Activated naive CD8-positive, alpha-beta T cell (primary cell): ENCODE measurements at regions not wholly inside any gene's neighbourhood (a gene's known extent, or its start where the extent isn't known, plus 50 kb on each side); places are given as distances from the start of the nearest gene placed in this dataset.

Experiments
- H3K27ac Mint-ChIP-seq: one replicate; pipeline ENCODE4 v1.8.0; 2021; ENCODE audit warnings: mixed read lengths
- H3K27me3 Mint-ChIP-seq: one replicate; pipeline ENCODE4 v1.8.0; 2021; ENCODE audit warnings: mixed read lengths
- H3K36me3 Mint-ChIP-seq: one replicate; pipeline ENCODE4 v1.8.0; 2021; ENCODE audit warnings: mixed read lengths
- H3K4me1 Mint-ChIP-seq: one replicate; pipeline ENCODE4 v1.8.0; 2021; ENCODE audit warnings: low read depth, mixed read lengths
- H3K4me3 Mint-ChIP-seq: one replicate; pipeline ENCODE4 v1.8.0; 2021; ENCODE audit warnings: mild to moderate bottlenecking, mixed read lengths
- H3K9me3 Mint-ChIP-seq: one replicate; pipeline ENCODE4 v1.8.0; 2021; ENCODE audit warnings: low read depth, mixed read lengths

DNA sequence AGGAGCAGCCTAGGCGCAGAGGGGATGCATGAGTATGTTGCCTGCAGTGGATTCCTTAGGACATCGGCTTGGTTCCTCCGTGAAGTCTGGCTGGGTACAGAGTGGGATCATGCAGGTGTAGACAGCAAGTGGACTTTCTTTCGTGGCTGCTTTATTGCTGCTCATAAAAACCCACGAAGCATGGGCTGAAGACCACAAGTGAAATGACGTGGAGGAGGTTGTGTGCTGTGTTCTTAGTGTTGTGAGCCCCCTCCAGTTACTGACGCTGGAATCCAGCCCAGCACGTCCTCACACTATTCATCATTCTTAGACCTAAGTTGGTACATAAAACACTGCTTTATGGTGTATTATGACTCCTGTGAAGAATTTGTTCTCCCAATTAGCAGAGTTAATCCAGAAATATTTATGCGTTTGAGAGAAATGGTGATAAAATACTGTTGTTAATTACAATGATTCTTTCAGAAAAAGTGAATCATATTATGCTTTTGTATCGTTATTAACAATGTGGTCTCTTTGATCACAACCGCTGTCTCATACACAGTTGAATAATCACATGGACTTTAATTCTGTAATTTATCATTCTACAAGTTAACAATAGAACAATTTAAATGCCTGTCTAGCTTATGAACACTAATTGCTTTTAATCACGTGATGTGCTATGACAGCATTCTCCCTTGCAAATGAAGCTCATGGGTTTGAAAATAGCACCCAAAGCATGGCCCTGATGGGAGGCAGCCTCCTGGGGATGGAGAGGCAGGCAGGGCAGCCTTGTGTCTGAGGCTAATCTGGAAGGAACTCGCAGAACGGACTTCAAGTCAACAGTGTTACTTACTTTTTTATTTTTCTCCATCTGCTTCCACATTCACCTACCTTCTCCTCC lies 233.9 kb upstream of the SYNDIG1 start:
- Mint-ChIP-seq H3K27me3 (no peaks in the 10 kb centered on the region), H3K4me1 (no peaks in the 10 kb centered on the region), H3K27ac (no peak overlapping the region), H3K9me3 (no peaks in the 10 kb centered on the region), H3K36me3 (no peaks in the 10 kb centered on the region), H3K4me3 (no peak overlapping the region)

DNA sequence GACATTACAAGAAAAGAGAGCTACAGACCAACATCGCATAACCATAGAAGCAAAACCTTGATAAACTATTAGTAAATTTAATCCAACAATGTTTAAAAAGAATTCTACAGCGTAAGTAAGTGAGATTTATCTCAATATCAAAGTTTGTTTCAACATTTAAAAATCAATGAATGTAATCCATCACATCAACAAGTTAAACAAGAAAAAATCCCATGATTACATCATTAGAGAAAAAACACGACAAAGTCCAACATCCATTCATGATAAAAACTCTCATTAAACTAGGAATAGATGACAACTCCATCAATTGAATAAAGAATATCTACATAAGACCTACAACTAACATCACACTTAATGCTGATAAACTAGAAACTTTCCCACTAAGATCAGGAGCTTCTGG lies 239.0 kb upstream of the GGTLC1 start:
- H3K4me3 Mint-ChIP-seq, result no peak overlapping the region

DNA sequence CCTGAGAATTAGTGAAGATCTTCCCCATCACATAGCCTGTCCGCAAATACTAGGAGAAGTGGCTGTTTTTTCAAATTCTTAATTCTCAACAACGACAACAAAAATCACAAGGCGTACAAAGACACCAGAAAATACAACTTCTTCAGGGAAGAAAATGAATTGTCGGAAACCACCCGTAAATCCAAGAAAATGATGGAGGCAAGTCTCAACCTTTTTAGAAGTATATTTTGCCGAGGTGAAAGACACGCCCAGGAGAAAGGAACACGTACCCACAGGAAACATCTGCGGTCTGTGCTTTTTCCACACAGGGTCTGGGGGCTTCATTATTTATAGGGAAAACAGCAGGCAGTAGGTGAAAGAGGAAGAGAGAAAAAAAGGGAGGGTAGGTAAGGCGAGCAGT lies 223.9 kb upstream of the GGTLC1 start:
- no peaks in the 10 kb centered on the region for H3K4me1 Mint-ChIP-seq
- H3K9me3 Mint-ChIP-seq, result peaks cover 15% of the 10 kb centered on the region
- H3K27ac Mint-ChIP-seq, result no peak overlapping the region
- H3K27me3 Mint-ChIP-seq, result peaks cover 28% of the 10 kb centered on the region
- peaks cover 2% of the 10 kb centered on the region for H3K36me3 Mint-ChIP-seq
- no peak overlapping the region for H3K4me3 Mint-ChIP-seq

More for the DNA sequence above, 239.0 kb upstream of the GGTLC1 start:
- Mint-ChIP-seq H3K27me3 (peaks cover 2% of the 10 kb centered on the region), H3K27ac (no peak overlapping the region), H3K9me3 (no peaks in the 10 kb centered on the region), H3K4me1 (no peaks in the 10 kb centered on the region), H3K36me3 (no peaks in the 10 kb centered on the region)

DNA sequence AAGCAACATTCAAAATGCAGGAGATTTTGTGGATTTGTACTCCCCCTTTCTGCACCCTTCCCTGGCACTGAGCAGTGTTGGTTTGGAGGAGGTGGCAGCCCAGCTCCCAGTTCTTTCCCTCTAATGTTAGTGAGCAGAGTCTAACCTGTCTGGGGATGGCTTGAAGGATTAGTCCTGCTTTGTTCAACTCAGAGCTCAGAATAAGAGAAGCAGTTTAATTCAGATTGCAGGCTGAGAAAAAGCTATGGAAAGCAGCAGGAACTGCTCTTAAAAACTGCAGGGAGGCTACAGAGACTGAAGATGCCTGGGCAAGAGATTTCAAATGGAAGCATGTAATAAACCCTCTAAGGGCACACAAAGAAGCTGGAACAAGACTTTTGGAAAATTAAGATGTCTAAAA lies 223.4 kb upstream of the GGTLC1 start:
- Mint-ChIP-seq H3K27me3 (peaks cover 27% of the 10 kb centered on the region), H3K27ac (no peak overlapping the region), H3K4me3 (no peak overlapping the region), H3K4me1 (no peaks in the 10 kb centered on the region), H3K9me3 (peaks cover 11% of the 10 kb centered on the region), H3K36me3 (peaks cover 2% of the 10 kb centered on the region)

DNA sequence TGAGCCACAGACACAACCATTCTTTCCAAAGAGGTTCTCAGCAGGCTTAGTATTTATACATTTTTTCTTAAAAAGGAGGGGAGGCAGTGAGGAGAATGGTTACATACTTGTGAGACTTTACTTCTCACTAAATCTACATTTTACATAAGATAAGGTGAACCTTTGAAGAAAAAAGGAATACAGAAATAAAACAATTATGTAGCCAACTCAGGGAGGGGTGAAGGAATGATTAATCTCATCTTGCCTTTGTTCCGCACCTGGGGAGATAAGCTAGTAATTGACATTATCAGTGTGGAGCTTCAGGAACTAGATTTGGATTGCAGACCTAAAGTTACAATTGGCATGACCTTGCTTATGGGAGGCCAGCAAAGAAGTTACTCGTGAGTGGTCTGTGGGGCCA lies 221.8 kb upstream of the GGTLC1 start:
- H3K27me3 Mint-ChIP-seq, result peaks cover 22% of the 10 kb centered on the region
- H3K27ac Mint-ChIP-seq, result no peak overlapping the region
- H3K4me3 Mint-ChIP-seq, result no peak overlapping the region
- no peaks in the 10 kb centered on the region for H3K9me3 Mint-ChIP-seq
- H3K4me1 Mint-ChIP-seq, result no peaks in the 10 kb centered on the region
- H3K36me3 Mint-ChIP-seq, result no peaks in the 10 kb centered on the region

DNA sequence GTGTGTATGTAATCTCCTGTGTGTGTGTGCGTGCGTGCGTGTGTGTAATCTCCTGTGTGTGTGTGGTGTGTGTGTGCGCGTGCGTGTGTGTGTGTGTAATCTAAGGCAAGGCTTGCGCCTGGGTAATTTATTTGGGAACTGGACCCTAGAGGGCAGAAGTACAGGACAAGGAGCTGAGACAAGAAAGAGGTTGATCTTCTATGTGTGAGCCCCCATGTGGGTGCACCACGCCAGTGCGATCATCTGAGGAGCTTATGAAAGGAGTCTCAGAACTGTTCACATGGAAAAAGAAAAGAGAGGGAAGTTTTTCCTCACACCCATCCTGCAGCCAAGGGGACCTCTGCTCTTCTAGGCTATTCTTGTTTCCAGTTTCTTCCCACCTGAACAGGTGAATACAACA lies 220.1 kb upstream of the GGTLC1 start:
- no peaks in the 10 kb centered on the region for H3K36me3 Mint-ChIP-seq
- no peaks in the 10 kb centered on the region for H3K4me1 Mint-ChIP-seq
- no peak overlapping the region for H3K27ac Mint-ChIP-seq
- H3K9me3 Mint-ChIP-seq, result no peaks in the 10 kb centered on the region
- H3K27me3 Mint-ChIP-seq, result peaks cover 18% of the 10 kb centered on the region
- H3K4me3 Mint-ChIP-seq, result no peak overlapping the region

DNA sequence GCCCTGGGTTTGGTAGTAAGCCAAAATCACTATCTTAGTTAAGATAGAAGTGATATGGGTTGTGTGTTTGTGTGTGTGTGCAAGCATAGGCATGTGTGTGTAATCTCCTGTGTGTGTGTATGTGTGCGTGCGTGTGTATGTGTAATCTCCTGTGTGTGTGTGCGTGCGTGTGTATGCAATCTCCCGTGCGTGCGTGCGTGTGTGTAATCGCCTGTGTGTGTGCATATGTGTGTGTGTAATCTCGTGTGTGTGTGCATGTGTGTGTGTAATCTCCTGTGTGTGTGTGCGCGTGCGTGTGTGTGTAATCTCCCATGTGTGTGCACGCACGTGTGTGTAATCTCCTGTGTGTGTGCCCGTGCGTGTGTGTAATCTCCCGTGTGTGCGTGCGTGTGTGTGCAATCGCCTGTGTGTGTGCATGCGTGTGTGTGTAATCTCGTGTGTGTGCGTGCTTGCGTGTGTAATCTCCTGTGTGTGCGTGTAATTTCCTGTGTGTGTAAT lies 219.3 kb upstream of the GGTLC1 start:
- Mint-ChIP-seq H3K4me1 (no peaks in the 10 kb centered on the region), H3K36me3 (no peaks in the 10 kb centered on the region), H3K9me3 (no peaks in the 10 kb centered on the region), H3K27ac (no peak overlapping the region), H3K27me3 (peaks cover 14% of the 10 kb centered on the region), H3K4me3 (no peak overlapping the region)

DNA sequence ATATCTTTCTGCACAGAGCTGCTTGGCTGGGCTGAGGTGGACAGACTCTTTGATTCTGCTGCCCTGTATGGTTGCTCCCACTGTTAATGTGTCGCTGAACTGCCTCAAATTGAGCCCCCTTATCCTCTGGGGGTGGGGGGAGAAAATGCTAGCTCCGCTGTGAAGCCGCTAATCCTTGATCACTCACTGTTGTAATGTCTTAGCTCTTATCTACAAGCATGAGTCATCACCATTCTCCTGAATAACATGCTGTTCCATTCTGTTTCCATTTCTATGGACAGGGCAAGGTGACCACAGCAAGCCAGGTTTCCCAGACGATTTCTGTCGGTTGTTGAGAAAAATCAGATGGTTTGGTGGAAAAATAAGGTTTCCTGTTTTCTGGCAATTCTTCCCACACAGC lies 218.4 kb upstream of the GGTLC1 start:
- Mint-ChIP-seq H3K4me3 (no peak overlapping the region), H3K36me3 (no peaks in the 10 kb centered on the region), H3K27ac (no peak overlapping the region), H3K9me3 (no peaks in the 10 kb centered on the region), H3K27me3 (peaks cover 7% of the 10 kb centered on the region), H3K4me1 (no peaks in the 10 kb centered on the region)

DNA sequence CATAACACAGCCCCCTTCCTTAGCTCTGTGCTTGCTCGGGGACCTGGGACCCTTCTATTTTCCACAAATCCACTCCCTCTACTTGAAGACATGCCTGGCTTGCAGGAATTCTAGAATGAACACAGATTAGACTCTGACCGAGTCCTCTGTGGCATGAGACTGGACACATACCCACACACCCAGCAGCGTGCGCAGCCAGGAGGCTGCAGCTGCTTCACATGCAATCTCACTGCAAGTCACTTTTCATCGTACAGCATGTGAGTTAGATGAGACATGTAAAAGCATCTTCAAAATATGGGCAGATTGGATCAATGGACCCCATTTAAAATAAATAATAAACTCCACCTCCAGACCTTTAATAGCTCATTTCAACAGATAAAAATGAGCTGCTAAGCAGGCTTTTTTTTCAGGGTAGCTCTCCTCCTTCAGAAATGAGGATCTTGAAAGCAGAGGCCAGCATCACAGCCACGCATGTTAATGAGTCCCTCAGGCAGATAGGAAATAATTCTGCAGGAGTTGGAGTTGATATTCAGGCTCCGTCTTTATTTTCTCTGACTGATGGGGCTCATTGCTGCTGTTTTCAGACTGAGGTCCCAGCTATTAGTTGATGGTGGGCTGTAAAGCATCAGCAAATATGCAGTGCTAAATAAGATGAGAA lies 215.1 kb upstream of the GGTLC1 start:
- H3K4me1 Mint-ChIP-seq, result no peaks in the 10 kb centered on the region
- no peak overlapping the region for H3K27ac Mint-ChIP-seq
- no peaks in the 10 kb centered on the region for H3K27me3 Mint-ChIP-seq
- H3K4me3 Mint-ChIP-seq, result no peak overlapping the region
- H3K36me3 Mint-ChIP-seq, result no peaks in the 10 kb centered on the region
- H3K9me3 Mint-ChIP-seq, result no peaks in the 10 kb centered on the region

DNA sequence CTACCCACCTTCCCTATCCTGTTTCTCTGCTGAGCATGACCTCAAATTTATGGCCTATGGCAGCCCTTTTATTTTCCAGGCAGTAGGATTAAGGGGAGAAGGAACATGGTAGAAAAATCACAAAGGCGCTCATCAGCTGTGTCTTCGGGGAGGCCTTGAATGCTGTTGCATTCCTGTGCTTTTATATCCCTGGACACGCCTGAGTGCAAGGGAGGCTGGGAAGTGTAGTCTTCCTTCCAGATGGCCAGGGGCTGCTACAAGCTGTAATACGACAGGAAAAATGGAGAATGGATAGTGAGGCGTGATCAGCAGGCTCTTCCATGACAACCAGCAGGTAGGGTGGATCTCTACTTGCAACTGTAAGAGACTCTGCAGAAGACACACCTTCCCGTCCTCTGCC lies 210.9 kb upstream of the GGTLC1 start:
- Mint-ChIP-seq H3K27ac (no peak overlapping the region), H3K9me3 (no peaks in the 10 kb centered on the region), H3K4me3 (no peak overlapping the region), H3K4me1 (no peaks in the 10 kb centered on the region), H3K27me3 (no peaks in the 10 kb centered on the region), H3K36me3 (no peaks in the 10 kb centered on the region)

DNA sequence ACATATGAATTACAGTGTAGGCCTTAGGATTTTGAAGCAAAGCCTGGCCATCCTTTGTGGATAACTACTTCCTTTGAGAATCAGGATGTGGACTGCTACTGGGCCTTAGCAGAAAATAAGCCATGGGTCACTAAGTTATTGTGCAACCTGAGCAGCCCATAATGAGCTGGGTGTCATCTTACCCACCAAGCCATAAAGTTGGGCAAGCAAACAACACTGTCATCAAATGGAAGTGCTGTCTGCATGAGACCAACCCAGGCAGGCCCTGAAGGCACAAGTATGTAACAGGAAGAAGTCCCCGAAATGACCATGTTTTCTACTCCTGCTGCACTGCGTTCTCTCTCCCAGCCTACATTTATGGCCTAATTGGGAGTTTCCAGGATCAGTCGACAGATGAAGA lies 205.6 kb upstream of the GGTLC1 start:
- Mint-ChIP-seq H3K4me1 (no peaks in the 10 kb centered on the region), H3K27me3 (no peaks in the 10 kb centered on the region), H3K9me3 (peaks cover 3% of the 10 kb centered on the region), H3K36me3 (peaks cover 4% of the 10 kb centered on the region), H3K27ac (no peak overlapping the region), H3K4me3 (no peak overlapping the region)

DNA sequence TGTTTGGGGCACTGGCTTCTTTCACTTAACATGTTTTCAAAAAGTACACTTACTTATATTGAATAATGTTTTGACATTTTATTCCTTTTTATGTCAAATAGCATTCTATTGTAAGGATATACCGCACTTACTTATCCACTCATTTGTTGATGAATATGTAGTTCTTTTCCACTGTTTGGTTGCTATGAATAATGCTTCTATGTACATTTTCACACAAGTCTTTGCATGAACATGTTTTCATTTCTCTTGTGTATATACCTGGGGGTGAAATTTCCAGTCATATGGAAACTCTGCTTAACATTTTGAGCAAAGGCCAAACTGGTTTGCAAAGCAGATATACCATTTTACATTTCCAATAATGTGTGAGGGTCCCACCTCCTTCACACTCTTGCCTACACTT lies 202.3 kb upstream of the GGTLC1 start:
- Mint-ChIP-seq H3K4me3 (no peak overlapping the region), H3K27ac (no peak overlapping the region), H3K4me1 (no peaks in the 10 kb centered on the region), H3K9me3 (peaks cover 3% of the 10 kb centered on the region), H3K27me3 (no peaks in the 10 kb centered on the region), H3K36me3 (peaks cover 7% of the 10 kb centered on the region)

DNA sequence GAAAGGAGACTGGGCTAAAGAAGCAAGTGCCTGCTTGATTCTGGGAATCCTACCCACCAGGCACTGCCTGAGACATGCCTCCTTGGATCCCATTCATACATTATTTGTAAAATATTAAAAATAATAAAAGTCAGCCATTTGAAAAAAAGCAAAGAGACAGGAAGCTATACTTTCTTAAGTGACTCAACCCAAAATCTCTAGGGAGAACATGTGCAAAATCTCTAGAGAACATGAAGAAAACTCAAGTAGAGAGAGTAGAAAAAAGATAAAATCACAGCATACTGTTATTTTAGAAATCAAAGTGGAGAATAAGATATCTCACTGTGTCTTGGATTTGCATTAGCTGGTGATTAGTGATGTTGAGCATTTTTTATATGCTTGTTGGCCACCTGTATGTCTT lies 197.2 kb upstream of the GGTLC1 start:
- H3K36me3 Mint-ChIP-seq, result peaks cover 6% of the 10 kb centered on the region
- H3K27ac Mint-ChIP-seq, result no peak overlapping the region
- peaks cover 3% of the 10 kb centered on the region for H3K9me3 Mint-ChIP-seq

DNA sequence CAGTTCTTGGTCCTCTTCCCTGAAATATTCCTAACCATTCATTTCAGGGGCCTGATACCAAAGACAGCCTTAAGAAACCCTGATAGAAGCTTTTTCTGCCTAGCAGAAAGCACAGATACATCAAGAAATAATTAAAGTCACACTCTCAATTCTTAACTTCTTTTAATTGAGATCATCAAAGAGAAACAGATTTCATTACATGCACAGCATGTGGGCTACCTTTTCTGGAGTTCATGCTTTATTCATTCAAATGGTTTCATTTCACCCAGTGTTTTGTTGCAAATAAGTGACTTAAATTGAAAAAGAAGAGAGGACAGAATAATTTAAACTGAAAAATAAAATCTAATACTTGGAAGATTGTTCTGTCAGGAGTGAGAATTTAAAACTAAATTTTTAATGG lies 192.6 kb upstream of the GGTLC1 start:
- Mint-ChIP-seq H3K27ac (no peak overlapping the region), H3K4me1 (no peaks in the 10 kb centered on the region), H3K4me3 (no peak overlapping the region), H3K36me3 (no peaks in the 10 kb centered on the region), H3K27me3 (peaks cover 6% of the 10 kb centered on the region), H3K9me3 (no peaks in the 10 kb centered on the region)

More for the DNA sequence above, 197.2 kb upstream of the GGTLC1 start:
- Mint-ChIP-seq H3K4me1 (no peaks in the 10 kb centered on the region), H3K4me3 (no peak overlapping the region), H3K27me3 (no peaks in the 10 kb centered on the region)

DNA sequence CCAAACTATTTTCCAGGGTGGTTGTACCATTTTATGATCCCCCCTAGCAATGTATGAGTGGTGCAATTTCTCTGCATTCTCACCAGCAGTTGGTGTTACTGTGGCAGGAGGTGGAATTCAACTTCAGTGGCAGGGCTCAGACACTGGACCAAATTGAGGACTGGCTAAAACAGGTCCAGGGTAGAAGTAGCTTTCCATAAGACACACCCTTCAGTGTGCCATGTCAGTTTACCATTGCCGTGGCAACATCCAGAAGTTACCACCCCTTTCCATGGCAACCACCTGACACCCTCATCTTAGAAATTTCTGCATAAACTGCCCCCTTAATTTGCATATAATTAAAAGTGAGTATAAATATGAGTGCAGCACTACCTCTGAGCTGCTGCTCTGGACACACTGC lies 180.7 kb upstream of the GGTLC1 start:
- H3K4me1 Mint-ChIP-seq, result no peaks in the 10 kb centered on the region
- no peak overlapping the region for H3K27ac Mint-ChIP-seq
- no peak overlapping the region for H3K4me3 Mint-ChIP-seq
- H3K9me3 Mint-ChIP-seq, result peaks cover 20% of the 10 kb centered on the region
- H3K27me3 Mint-ChIP-seq, result peaks cover 1% of the 10 kb centered on the region
- peaks cover 5% of the 10 kb centered on the region for H3K36me3 Mint-ChIP-seq
